HS-5 (cell line): ENCODE measurements at regions not wholly inside any gene's neighbourhood (a gene's known extent, or its start where the extent isn't known, plus 50 kb on each side); places are given as distances from the start of the nearest gene placed in this dataset.
A peak's percentile ranks its signal among the peaks of the same experiment; 100 is the strongest.
"Not testable (repeated sequence)": the region's sequence is repeated elsewhere in the genome, so short reads cannot be mapped to it uniquely, and the experiment has no call there.

Source experiments
- DNase-seq: peaks from one replicate; pipeline ENCODE4 v3.0.0-alpha.2; 2012; ENCODE audit warnings: low read depth

DNA sequence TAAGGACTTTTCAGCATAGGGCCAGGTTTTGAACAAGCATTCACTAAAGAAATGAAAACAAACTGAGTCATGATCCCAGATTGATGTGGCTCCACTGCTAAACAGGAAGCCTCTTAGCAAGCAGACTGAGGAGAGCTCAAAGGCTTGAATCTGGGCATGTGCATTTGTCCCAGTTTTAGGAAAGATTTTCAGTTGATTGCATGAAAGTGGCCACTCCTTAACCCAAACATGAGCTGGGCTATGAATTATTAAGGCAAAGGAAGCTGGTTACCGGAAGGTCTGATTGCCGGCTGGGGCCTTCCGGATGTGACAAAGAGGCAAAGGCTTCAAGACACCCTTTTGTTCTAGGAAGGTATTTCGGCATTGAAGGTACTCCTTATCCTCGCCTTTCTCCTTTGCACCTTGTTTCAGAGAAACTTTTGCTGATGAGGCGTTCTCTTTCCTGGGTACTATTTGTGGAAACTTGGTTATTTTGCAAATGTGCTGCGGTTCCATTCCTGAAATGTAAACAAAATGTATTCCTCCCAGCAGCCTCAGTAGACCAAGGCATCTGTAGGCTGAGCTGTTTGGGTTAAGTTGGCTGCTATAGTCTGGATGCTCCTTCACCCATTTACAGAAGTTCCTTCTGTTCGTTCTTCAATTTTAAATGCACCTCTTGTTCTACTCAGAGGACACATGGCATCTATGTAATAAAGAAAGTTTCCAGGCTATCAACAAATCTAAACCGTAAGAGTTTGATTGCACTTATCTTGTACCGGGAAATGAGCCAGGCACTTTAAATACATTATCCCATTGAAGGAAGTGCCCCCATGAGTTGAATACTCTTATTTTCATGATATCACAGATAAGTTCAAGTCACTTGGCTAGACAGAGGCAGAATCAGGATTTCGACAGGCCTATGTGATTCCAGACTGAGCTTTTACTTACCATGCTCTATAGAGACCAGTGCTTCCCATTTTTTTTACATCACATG, 115.6 kb upstream of the METAP2 start:
- DNase-seq: no peak

DNA sequence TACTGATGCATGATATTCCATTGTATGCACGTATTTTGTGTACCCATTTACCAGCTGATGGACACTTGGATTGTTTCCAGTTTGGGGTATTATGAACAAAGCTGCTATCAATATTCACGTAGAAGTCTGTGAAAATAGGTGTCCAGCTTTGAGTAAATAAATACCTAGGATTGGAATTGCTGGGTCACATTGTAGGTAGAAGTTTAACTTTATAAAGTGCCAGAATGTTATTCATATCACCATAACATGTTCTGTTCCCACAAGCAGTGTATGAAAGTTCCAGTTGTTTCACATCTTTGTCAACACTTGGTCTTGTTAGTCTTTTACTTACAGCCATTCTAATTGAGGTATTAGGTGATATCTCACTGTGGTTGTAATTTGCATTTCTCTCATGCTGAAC, 108.0 kb upstream of the METAP2 start:
- DNase-seq: no peak

DNA sequence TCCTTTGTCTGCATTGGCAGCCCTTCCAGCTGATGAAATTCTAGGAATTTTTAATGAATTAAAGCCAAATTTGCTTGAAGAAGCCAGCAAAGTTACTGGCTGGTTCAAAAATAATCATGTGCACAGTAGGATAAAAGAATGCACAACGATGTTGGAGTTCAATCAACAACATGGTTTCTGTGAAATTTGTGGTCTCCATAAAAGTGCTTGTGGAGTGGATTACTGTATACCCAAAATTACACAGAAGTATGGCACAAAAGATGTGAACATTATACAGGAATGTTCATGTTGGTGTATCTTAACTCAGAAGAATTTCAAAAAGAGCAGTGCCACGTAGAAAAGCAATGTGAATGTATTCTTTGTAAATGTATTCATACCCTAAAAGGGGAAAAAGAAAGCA, 105.0 kb upstream of the METAP2 start:
- DNase-seq: no peak

GRCh38 chr12:95371571-95371970, 102.4 kb upstream of the METAP2 start:
- DNase-seq: no peak

- not testable (repeated sequence) for DNase-seq
Observed at GRCh38 chr12:95379481-95379880, 94.5 kb upstream of the METAP2 start.

GRCh38 chr12:95380334-95380733, 93.6 kb upstream of the METAP2 start:
- not testable (repeated sequence) for DNase-seq

DNA sequence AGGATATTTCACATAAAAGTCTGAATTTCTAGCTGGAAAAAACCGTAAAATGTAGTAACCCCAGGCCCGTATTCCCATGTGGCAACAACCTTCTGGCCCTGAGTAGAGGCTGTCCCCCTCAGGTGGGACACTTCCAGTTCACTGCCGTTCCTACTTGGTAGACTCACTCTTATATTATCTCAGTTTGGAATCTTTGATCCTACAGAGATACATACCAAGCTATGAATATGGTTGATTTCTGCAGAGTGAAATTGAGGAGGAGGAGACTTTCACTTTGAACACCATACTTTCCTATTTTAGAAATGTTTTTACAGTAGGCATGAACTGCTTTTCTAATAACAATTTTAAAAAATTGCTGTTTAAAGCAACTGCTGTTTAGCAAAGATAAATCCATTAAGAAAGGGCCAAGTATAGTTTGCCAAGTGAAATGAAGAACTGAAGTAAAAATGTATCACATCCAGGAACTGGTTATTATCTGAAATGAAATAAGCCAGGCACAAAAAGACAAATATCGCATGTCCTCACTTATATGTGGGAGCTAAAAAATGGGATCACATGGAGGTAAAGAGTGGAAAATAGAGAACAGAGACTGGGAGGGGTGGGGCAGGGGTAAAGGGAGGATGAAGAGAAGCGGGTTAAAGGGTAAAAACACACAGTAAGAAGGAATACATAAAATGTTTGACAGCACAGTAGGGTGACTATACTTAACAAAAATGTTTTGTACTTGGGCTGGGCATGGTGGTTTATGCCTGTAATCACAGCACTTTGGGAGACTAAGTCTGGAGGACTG, 92.8 kb upstream of the METAP2 start:
- no peak for DNase-seq

DNA sequence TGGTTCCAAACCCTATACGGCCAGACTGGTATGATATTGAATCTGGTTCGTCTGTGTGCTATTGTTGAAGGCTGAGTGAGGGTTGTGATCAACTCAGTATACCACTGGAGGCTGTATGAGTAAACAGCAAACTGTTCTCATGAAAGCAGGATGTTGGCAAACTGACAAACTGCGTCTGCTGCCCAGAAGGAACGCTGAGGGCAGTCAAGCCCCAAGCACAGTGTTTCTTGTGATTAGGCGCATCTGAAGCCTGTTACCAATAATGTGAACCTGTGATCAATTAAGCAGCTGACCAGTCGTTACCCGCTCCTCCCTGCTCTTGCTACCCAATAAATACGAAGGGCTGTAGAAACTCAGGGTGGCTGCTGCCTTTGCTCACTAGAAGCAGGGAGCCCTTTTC, 90.0 kb upstream of the METAP2 start:
- DNase-seq: not testable (repeated sequence)

DNA sequence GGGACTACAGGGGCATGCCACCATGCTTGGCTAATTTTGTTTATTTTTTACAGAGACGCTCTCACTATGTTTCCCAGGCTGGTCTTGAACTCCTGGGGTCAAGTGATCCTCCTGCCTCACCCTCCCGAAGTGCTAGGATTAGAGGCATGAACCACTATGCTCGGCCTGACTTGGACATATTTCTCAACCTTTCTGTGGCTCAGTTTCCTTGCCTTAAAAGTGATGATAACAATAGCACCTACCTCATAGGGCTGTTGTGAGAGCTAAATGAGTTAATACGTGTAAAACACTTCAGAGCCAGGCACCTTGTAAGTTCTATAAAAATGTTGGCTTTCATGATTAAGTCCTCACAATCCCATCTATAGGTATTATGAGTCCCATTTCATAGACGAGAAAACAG, 89.2 kb upstream of the METAP2 start:
- DNase-seq: no peak

DNA sequence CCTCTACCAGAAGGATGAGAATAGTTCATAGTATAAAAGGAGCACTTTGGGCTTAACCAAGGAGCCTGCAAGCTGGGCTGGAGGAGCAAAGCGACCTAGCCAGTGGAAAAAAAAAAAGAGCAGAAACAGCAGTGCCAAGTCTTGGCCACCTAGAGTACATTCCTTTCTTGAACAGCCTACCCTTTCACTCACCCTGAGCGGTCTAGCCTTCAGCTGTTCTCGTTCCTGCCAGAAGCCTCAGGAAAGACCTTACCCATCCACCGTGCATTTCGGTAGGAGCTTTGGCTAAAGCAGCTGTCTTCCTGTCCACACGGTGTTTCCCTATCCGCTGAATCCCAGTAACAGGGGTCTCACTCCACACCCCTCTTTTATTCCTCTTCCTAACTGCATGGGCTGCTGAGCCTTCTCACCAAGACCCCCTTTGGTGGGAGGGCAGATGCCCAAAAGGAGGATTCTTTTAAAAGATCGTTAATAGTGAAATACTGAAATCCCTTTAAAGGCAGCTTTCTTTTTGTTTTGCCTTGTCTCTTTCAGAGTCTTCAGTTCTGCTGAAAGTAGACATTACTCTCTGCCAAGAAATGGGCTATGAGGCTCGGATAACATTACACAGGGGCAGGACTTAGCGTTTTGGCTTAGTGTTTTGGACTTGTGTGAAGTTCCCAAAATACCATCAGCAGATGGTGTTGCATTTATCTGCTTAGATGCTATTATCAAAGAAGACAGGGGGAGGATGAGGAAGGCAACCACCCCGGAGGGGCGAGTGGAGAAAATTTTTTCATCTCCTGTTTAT, 88.5 kb upstream of the METAP2 start:
- DNase-seq: no peak

DNA sequence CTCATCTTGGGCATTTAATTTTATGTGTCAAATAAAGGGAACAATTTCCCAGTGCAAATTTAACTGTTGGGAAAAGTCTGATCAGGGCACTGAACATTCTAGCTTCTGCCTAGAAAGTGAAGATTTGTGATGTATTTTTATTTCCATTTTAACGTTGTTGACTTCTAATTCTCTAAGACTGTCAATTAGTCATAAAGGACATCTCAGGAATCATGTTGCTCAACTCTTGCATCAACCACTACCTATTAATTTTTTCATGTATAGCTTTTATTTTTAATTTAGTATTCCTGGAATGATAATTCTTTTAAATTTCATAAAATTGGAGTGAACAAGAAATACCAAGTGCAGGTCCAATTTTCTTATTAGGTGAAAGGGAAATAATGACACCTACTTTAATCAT, 87.9 kb upstream of the METAP2 start:
- no peak for DNase-seq

DNA sequence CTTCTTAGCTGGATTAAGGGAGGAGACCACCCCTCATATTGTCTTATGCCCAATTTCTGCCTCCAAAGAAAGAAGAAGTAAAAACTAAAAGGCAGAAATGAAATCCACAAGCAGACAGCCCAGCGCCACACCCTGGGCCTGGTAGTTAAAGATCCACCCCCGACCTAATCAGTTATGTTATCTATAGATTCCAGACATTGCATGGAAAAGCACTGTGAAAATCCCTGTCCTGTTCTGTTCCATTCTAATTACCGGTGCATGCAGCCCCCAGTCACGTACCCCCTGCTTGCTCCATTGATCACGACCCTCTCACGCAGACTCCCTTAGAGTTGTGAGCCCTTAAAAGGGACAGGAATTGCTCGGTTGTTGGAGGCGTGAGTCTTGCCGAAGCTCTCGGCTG, 85.7 kb upstream of the METAP2 start:
- not testable (repeated sequence) for DNase-seq

DNA sequence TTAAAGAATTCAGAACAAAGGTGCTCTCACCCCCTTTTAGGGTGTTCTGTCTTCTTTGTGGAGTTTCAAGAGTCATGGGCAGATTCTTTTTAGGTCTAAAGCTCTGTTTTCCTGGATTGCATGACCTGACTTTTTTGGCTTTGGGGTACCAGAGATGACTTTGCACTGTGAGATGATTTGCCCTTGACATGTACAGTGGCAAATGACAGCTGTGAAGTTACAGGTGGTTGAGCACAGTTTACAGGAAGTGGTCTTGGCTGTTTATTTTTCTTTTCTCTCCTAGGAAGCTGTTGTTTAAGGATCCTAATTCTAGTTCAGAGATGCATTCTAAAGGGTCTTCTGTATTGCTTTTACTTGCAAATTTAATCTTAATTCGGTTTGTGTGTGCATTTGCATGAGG, 83.8 kb upstream of the METAP2 start:
- DNase-seq: no peak

DNA sequence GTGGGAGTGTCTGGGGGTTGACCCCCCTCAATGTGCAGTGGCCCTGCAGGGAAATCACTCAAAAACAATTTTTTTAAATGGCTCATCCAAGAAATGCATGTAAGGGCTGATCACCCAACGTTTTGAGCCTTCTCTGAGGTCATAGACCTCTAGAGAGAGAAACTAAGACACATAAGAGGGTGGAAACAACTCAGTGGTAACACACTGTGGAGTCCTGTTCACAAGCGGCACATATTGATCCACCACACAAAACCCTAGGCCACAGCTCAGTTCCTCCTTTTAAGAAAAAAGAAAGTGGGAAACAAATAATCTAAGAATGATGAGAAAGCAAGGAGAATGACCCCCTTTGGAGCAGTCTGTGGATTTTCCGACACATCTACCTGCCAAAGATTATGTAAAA, 83.0 kb upstream of the METAP2 start:
- DNase-seq: no peak

DNA sequence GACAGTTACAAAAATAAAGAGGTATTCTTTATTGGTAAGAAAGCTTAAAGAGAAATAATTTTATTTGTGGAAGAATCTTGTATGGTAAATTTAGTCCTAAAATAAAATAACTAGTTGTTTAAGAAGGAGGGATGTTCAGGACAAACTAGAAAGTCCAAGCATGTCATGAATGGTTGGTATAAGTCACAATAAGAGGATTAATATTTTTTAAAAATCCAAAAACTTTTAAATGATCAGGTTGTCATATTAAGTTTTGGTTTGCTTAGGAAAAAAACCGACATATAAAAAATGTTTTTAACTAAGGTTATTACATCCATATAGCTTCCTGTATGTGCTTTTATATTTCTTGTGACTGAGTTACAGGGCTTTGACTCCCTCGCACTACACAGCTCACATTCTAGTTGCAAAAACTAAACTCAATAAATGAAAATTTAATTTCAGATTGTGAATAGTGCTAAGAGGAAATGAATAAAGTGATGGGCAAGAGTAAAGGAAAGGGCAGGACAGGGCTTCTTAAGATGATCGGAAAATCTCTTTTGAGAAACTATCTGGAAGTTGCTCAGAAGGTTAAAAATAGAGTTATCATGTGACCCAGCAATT, 80.7 kb upstream of the METAP2 start:
- no peak for DNase-seq

DNA sequence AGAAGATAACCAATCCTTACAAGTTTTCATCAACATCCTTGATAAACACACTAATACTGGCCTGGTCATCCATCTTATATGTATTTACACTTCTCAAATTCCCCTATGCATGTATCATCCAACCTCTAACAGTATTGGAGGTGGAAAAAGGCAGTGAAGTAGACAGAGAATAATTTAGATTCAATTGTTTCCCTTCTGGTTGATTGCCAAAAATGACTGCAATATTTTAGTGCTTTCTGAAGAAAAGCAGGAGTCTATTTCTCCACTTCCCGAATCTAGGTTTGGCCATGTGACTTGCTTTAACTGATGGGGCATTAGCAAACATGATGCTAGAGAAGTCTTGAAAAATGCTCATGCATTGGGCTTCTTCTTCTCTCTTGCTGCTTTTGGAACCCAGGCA, 78.3 kb upstream of the METAP2 start:
- no peak for DNase-seq

GRCh38 chr12:95396849-95397468, 77.0 kb upstream of the METAP2 start:
- DNase-seq: peak; percentile 75

GRCh38 chr12:95397571-95397970, 76.4 kb upstream of the METAP2 start:
- DNase-seq: no peak

- no peak for DNase-seq
Observed at GRCh38 chr12:95402096-95402495, 71.9 kb upstream of the METAP2 start.

DNA sequence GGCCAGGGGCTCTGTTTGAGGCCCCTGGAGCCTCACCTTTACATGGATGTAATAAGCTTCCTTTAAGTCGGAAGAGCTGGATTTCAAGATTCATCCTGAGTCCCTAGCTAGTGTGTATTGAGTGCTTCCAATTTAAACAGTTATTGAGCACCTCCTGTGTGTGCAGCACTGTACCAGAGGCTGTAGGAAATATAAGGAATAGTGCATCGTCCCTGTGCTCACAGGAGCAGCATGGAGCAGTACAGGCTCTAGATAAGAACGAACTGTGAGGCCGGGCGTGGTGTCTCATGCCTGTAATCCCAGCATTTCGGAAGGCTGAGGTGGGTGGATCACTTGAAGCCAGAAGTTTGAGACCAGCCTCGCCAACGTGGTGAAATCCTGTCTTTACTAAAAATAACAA, 65.8 kb upstream of the METAP2 start:
- DNase-seq: no peak

DNA sequence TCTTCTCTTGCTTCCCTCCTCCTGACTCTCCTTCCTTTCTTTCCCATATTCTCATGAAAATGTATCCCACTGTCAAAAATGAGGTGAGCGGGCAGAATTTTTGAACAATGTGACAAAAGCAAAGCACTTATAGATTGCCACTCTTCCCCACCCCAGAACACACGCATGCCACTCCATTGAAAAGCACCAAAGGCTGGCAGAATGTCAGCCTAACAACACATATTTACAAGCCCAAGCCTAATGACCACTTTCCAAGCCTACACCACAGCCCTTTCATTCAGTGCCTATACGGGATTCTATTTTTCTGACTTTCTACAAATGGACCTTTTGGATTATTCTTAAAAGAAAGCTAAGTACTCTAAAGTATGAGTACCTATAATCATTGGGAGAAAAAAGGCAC, 62.9 kb upstream of the METAP2 start:
- DNase-seq: no peak

- DNase-seq: no peak
Observed at GRCh38 chr12:95411466-95411865, 62.5 kb upstream of the METAP2 start.
